ENCODE measurements at regions not wholly inside any gene's neighbourhood (a gene's known extent, or its start where the extent isn't known, plus 50 kb on each side); places are given as distances from the start of the nearest gene placed in this dataset.

- no peak for DNase-seq (ENCODE audit: low read depth in 2 of 2)
Measured at GRCh38 chr2:157934684-157935377, 58.7 kb upstream of the ACVR1 start.

GRCh38 chr2:157933160-157933920 lies 57.2 kb upstream of the ACVR1 start:
- no peak for DNase-seq (ENCODE audit: low read depth in 2 of 2)

- no peak for DNase-seq (ENCODE audit: low read depth in 2 of 2)
Measured at GRCh38 chr2:157932480-157933159, 56.5 kb upstream of the ACVR1 start.

- no peak for DNase-seq (ENCODE audit: low read depth in 2 of 2)
Measured at GRCh38 chr2:157931542-157931941, 55.4 kb upstream of the ACVR1 start.

- no peak for DNase-seq (ENCODE audit: low read depth in 2 of 2)
Measured at GRCh38 chr2:157930728-157931127, 54.6 kb upstream of the ACVR1 start.

- no peak for DNase-seq (ENCODE audit: low read depth in 2 of 2)
Measured at GRCh38 chr2:157929871-157930667, 53.9 kb upstream of the ACVR1 start.

GRCh38 chr2:157928372-157928771 lies 52.2 kb upstream of the ACVR1 start:
- no peak for DNase-seq (ENCODE audit: low read depth in 2 of 2)

GRCh38 chr2:157927155-157927554 lies 51.0 kb upstream of the ACVR1 start:
- no peak for DNase-seq (ENCODE audit: low read depth in 2 of 2)

Measured in stimulated activated CD8-positive, alpha-beta memory T cell treated with anti-CD3 and anti-CD28 coated beads, Interleukin-15, amount 100 ng/mL, for 4 hours (primary cell).